HEK293T (cell line): ENCODE measurements at regions not wholly inside any gene's neighbourhood (a gene's known extent, or its start where the extent isn't known, plus 50 kb on each side); places are given as distances from the start of the nearest gene placed in this dataset.

Source experiments
- CTCF ChIA-PET: fragments of 350-600 bp; formaldehyde crosslinking; extraction: SDS; loops from one replicate; lab custom pipeline; 2021; ENCODE audit warnings: antibody characterized with exemption, inconsistent platforms; lab: Yijun Ruan, JAX
- POLR2A ChIA-PET: fragments of 350-600 bp; formaldehyde crosslinking; extraction: SDS; loops from one replicate; lab custom pipeline; 2020; ENCODE audit warnings: antibody characterized with exemption, inconsistent platforms; lab: Yijun Ruan, JAX
- DNase-seq: peaks from one replicate; pipeline ENCODE4 v3.0.0; 2012; ENCODE audit warnings: mixed read lengths; ENCODE audit errors: extremely low spot score
- ARNT ChIP-seq: fragments of 450-650 bp; IDR thresholded peaks from 2 replicates; pipeline ENCODE4 v1.6.1; 2017; ENCODE audit warnings: mild to moderate bottlenecking
- BHLHE40 ChIP-seq: fragments of 450-650 bp; IDR thresholded peaks from 2 replicates; pipeline ENCODE4 v1.6.1; 2016; ENCODE audit warnings: mild to moderate bottlenecking, moderate library complexity, borderline replicate concordance
- CTBP1 ChIP-seq: fragments of 450-650 bp; IDR thresholded peaks from 2 replicates; pipeline ENCODE4 v1.6.1; 2016; ENCODE audit warnings: borderline replicate concordance
- ELF4 ChIP-seq: fragments of 450-650 bp; IDR thresholded peaks from 2 replicates; pipeline ENCODE4 v1.6.1; 2017; ENCODE audit warnings: antibody characterized with exemption
- FOXA1 ChIP-seq: fragments of 450-650 bp; IDR thresholded peaks from 2 replicates; pipeline ENCODE4 v1.6.1; 2016; ENCODE audit warnings: mild to moderate bottlenecking
- FOXK2 ChIP-seq: fragments of 450-650 bp; IDR thresholded peaks from 2 replicates; pipeline ENCODE4 v1.6.1; 2016; ENCODE audit warnings: mild to moderate bottlenecking
- FOXM1 ChIP-seq: fragments of 450-650 bp; IDR thresholded peaks from 2 replicates; pipeline ENCODE4 v1.6.1; 2017; ENCODE audit warnings: mild to moderate bottlenecking, borderline replicate concordance
- HDGF ChIP-seq: fragments of 450-650 bp; IDR thresholded peaks from 2 replicates; pipeline ENCODE4 v1.6.1; 2017; ENCODE audit warnings: antibody characterized with exemption, borderline replicate concordance
- L3MBTL2 ChIP-seq: fragments of 450-650 bp; conservative IDR thresholded peaks from 2 replicates; pipeline ENCODE4 v1.6.1; 2016; ENCODE audit warnings: mild to moderate bottlenecking
- LEF1 ChIP-seq: fragments of 450-650 bp; IDR thresholded peaks from 2 replicates; pipeline ENCODE4 v1.6.1; 2017; ENCODE audit warnings: mild to moderate bottlenecking, borderline replicate concordance
- NFRKB ChIP-seq: fragments of 450-650 bp; IDR thresholded peaks from 2 replicates; pipeline ENCODE4 v1.6.1; 2016; ENCODE audit warnings: mild to moderate bottlenecking, moderate library complexity
- PKNOX1 ChIP-seq: fragments of 450-650 bp; IDR thresholded peaks from 2 replicates; pipeline ENCODE4 v1.6.1; 2016
- SP1 ChIP-seq: fragments of 450-650 bp; IDR thresholded peaks from 2 replicates; pipeline ENCODE4 v1.6.1; 2017
- SUZ12 ChIP-seq: fragments of 450-650 bp; IDR thresholded peaks from 2 replicates; pipeline ENCODE4 v1.6.1; 2016; ENCODE audit warnings: mild to moderate bottlenecking
- TARDBP ChIP-seq: fragments of 450-650 bp; IDR thresholded peaks from 2 replicates; pipeline ENCODE4 v1.6.1; 2016
- ZNF384 ChIP-seq: fragments of 450-650 bp; IDR thresholded peaks from 2 replicates; pipeline ENCODE4 v1.6.1; 2016

- CTCF ChIA-PET = no interaction called here
- POLR2A ChIA-PET = no interaction called here
These were observed 359.3 kb downstream of the TMEM161B start for GRCh38 chr5:87909382-87909781.

GRCh38 chr5:87906962-87907361 is 361.7 kb downstream of the TMEM161B start:
- no peak for DNase-seq
- ChIA-PET POLR2A (no interaction called here), CTCF (no interaction called here)
- TF ChIP-seq FOXK2 = no peak
- no peak for TF ChIP-seq BHLHE40
- TF ChIP-seq CTBP1 = no peak
- TF ChIP-seq FOXA1 = no peak
- no peak for TF ChIP-seq LEF1

More at GRCh38 chr5:87909382-87909781, 359.3 kb downstream of the TMEM161B start:
- TF ChIP-seq SUZ12 (no peak), CTBP1 (no peak), FOXK2 (no peak), FOXA1 (no peak), ARNT (no peak), BHLHE40 (no peak), PKNOX1 (no peak), NFRKB (no peak), HDGF (no peak), L3MBTL2 (no peak), FOXM1 (no peak), ELF4 (no peak), LEF1 (no peak), ZNF384 (no peak), SP1 (no peak)
- DNase-seq = no peak

- TF ChIP-seq NFRKB (no peak), ELF4 (no peak), LEF1 (no peak), CTBP1 (no peak), TARDBP (no peak), FOXM1 (no peak), PKNOX1 (no peak), L3MBTL2 (no peak), SP1 (no peak), ZNF384 (no peak), SUZ12 (no peak), FOXK2 (no peak), BHLHE40 (no peak), HDGF (no peak), FOXA1 (no peak), ARNT (no peak)
- POLR2A ChIA-PET = no interaction called here
- no peak for DNase-seq
- CTCF ChIA-PET = no interaction called here
These were observed 368.2 kb downstream of the TMEM161B start for GRCh38 chr5:87900419-87900818.

GRCh38 chr5:87899721-87900131 is 368.9 kb downstream of the TMEM161B start:
- ChIA-PET CTCF (no interaction called here), POLR2A (no interaction called here)
- TF ChIP-seq FOXK2 (no peak), PKNOX1 (no peak), ARNT (no peak), ZNF384 (no peak), ELF4 (no peak), TARDBP (no peak), BHLHE40 (no peak), FOXM1 (no peak), L3MBTL2 (no peak), SUZ12 (no peak), HDGF (no peak), SP1 (no peak), NFRKB (no peak), FOXA1 (no peak), CTBP1 (no peak), LEF1 (no peak)
- DNase-seq = no peak

- DNase-seq = no peak
- TF ChIP-seq NFRKB (no peak), SUZ12 (no peak)
- CTCF ChIA-PET = no interaction called here
- POLR2A ChIA-PET = no interaction called here
These were observed 369.4 kb downstream of the TMEM161B start for GRCh38 chr5:87899208-87899661.

- POLR2A ChIA-PET = no interaction called here
- CTCF ChIA-PET = interaction anchor here (0.6 to 0.7 kb wide), 2 partner anchors 215 to 217 kb away, joined by 3 read pairs; no protein-coding TSS in a partner anchor
- TF ChIP-seq ELF4 (no peak), NFRKB (no peak)
- no peak for DNase-seq
These were observed 370.1 kb downstream of the TMEM161B start for GRCh38 chr5:87898574-87898973.

GRCh38 chr5:87888139-87888538 is 380.5 kb downstream of the TMEM161B start:
- ChIA-PET CTCF (no interaction called here), POLR2A (no interaction called here)
- DNase-seq = no peak
- TF ChIP-seq ARNT = no peak
- no peak for TF ChIP-seq SP1
- TF ChIP-seq PKNOX1 = no peak
- no peak for TF ChIP-seq L3MBTL2
- no peak for TF ChIP-seq FOXK2
